Kidney (tissue), 13 donors: ENCODE measurements at regions not wholly inside any gene's neighbourhood (a gene's known extent, or its start where the extent isn't known, plus 50 kb on each side); places are given as distances from the start of the nearest gene placed in this dataset.
"Not testable (repeated sequence)": the region's sequence is repeated elsewhere in the genome, so short reads cannot be mapped to it uniquely, and the experiment has no call there.

Source experiments
- DNase-seq, 5 donors: peaks; one replicate each; pipeline ENCODE4 v3.0.0-alpha.2; 2013 to 2020
- FAIRE-seq: peaks from 2 replicates; lab custom pipeline; 2012; peaks lifted over from hg19 to GRCh38; lab: Jason Lieb, UNC
- H3K27ac ChIP-seq, 2 donors: one replicate each; pipeline ENCODE4 v1.7.0; 2013; ENCODE audit warnings: low read depth in 2 of 2, low read length in 2 of 2, inconsistent platforms in 1 of 2
- H3K27me3 ChIP-seq: one replicate; pipeline ENCODE4 v1.7.1; 2013; ENCODE audit warnings: low read length, inconsistent platforms; ENCODE audit not compliant: control insufficient read depth, insufficient read depth
- H3K36me3 ChIP-seq, 3 donors: one replicate each; pipeline versions ENCODE4 v1.7.0 to v1.7.1; 2013; ENCODE audit warnings: low read length in 3 of 3, control low read depth in 1 of 3, inconsistent platforms in 1 of 3; ENCODE audit not compliant: insufficient read depth in 3 of 3, control insufficient read depth in 2 of 3
- H3K4me1 ChIP-seq, 3 donors: one replicate each; pipeline versions ENCODE4 v1.7.0 to v1.7.1; 2013; ENCODE audit warnings: low read length in 3 of 3, inconsistent platforms in 1 of 3, low read depth in 1 of 3; ENCODE audit not compliant: control insufficient read depth in 2 of 3, insufficient read depth in 2 of 3
- H3K4me3 ChIP-seq, 3 donors: one replicate each; pipeline versions ENCODE4 v1.7.0 to v1.8.1; 2013; ENCODE audit warnings: low read length in 3 of 3, control low read depth in 1 of 3, inconsistent platforms in 1 of 3
- H3K9ac ChIP-seq, 3 donors: one replicate each; pipeline versions ENCODE4 v1.7.0 to v1.7.1; 2013; ENCODE audit warnings: low read length in 3 of 3, control low read depth in 1 of 3, inconsistent platforms in 1 of 3
- H3K9me3 ChIP-seq, 3 donors: one replicate each; pipeline versions ENCODE4 v1.7.0 to v1.7.1; 2013; ENCODE audit warnings: low read length in 3 of 3, control low read depth in 1 of 3, inconsistent platforms in 1 of 3; ENCODE audit not compliant: control insufficient read depth in 2 of 3, insufficient read depth in 1 of 3
- intact Hi-C: fragments of 100-400 bp; cut with DNase I; formaldehyde crosslinking; loops from one replicate; pipeline ENCODE4 v1.11.1; 2022
- TF ChIP-seq, protein P1 (sequence below): IDR thresholded peaks from 3 replicates; pipeline ENCODE4 v1.5.1; 2012; ENCODE audit warnings: mild to moderate bottlenecking, moderate library complexity, borderline replicate concordance; ENCODE audit not compliant: insufficient read depth; ENCODE audit errors: extremely low read depth
- donor health status: control.
- donor health status: control.
- donor health status: control.
- donor health status: control.
- donor health status: control.
- donor health status: DM: yes; HTN: yes; CAD: no.
- donor health status: Normal renal cell carcinoma (clear cell type).

- intact Hi-C loops = no loop called here
- no peak for FAIRE-seq
- Histone ChIP-seq H3K4me3 (no peak overlapping the region), H3K27ac (no peak overlapping the region), H3K9ac (no peak overlapping the region), H3K27me3 (no peaks in the 10 kb centered on the region), H3K36me3 (no peaks in the 10 kb centered on the region), H3K4me1 (peaks cover 0 to 2% (median 0%) of the 10 kb centered on the region in 3 donors), H3K9me3 (no peaks in the 10 kb centered on the region)
- DNase-seq = no peak
- TF ChIP-seq, protein P1, sequence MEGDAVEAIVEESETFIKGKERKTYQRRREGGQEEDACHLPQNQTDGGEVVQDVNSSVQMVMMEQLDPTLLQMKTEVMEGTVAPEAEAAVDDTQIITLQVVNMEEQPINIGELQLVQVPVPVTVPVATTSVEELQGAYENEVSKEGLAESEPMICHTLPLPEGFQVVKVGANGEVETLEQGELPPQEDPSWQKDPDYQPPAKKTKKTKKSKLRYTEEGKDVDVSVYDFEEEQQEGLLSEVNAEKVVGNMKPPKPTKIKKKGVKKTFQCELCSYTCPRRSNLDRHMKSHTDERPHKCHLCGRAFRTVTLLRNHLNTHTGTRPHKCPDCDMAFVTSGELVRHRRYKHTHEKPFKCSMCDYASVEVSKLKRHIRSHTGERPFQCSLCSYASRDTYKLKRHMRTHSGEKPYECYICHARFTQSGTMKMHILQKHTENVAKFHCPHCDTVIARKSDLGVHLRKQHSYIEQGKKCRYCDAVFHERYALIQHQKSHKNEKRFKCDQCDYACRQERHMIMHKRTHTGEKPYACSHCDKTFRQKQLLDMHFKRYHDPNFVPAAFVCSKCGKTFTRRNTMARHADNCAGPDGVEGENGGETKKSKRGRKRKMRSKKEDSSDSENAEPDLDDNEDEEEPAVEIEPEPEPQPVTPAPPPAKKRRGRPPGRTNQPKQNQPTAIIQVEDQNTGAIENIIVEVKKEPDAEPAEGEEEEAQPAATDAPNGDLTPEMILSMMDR = no peak
Measured at GRCh38 chr13:79621902-79622301, 140.9 kb downstream of the NDFIP2 start.

DNA sequence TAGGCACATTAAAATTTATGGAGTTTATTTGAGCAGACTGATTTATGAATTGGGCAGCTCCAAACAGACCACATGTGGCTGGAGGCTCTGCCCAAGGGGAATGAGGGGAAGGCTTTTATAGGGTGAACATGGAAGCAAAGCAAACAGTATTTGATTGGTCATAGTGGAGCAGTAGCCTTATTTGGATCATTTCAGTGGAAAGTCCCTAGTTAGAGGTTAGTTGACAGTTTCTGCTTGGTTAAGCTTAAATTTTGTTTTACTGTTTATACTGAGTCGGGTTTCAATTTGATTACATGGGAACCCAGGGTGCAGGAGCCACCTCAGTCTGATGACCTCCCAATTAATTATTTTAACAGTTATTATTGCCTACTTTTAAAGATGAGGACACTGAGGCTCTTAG, 140.5 kb downstream of the NDFIP2 start:
- DNase-seq (no peak), FAIRE-seq (no peak)
- H3K4me1 ChIP-seq = peaks cover 0 to 2% (median 0%) of the 10 kb centered on the region in 3 donors
- no peak overlapping the region for H3K4me3 ChIP-seq
- H3K27me3 ChIP-seq = no peaks in the 10 kb centered on the region
- no peaks in the 10 kb centered on the region for H3K36me3 ChIP-seq
- intact Hi-C loops = no loop called here
- TF ChIP-seq, protein P1 = no peak
- no peaks in the 10 kb centered on the region for H3K9me3 ChIP-seq
- H3K9ac ChIP-seq = no peak overlapping the region
- H3K27ac ChIP-seq = no peak overlapping the region

- Histone ChIP-seq H3K9me3 (no peaks in the 10 kb centered on the region), H3K36me3 (no peaks in the 10 kb centered on the region), H3K4me3 (no peak overlapping the region), H3K27me3 (no peaks in the 10 kb centered on the region), H3K4me1 (no peaks in the 10 kb centered on the region), H3K27ac (no peak overlapping the region), H3K9ac (no peak overlapping the region)
- FAIRE-seq (no peak), DNase-seq (no peak)
- TF ChIP-seq, protein P1 = no peak
- intact Hi-C loops = no loop called here
Measured at GRCh38 chr13:79614250-79614918, 133.4 kb downstream of the NDFIP2 start.

DNA sequence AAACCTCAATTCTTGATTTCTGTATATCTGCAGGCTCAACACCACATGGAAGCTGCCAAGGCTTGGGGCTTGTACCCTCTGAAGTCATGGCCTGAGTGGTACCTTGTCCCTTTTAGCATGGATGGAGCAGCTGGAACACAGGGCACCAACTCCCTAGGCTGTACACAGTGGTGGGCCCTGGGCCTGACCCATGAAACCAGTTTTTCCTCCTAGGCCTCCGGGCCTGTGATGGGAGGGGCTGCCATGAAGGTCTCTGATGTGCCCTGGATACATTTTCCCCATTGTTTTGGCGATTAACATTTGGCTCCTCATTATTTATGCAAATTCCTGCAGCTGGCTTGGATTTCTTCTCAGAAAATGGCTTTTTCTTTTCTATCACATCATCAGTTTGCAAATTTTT, 131.6 kb downstream of the NDFIP2 start:
- no peak overlapping the region for H3K9ac ChIP-seq
- H3K4me3 ChIP-seq = no peak overlapping the region
- peaks cover 0 to 3% (median 0%) of the 10 kb centered on the region in 3 donors for H3K9me3 ChIP-seq
- intact Hi-C loops = no loop called here
- H3K27ac ChIP-seq = no peak overlapping the region
- no peaks in the 10 kb centered on the region for H3K36me3 ChIP-seq
- no peak for FAIRE-seq
- no peak for DNase-seq
- H3K27me3 ChIP-seq = no peaks in the 10 kb centered on the region
- TF ChIP-seq, protein P1 = no peak
- no peaks in the 10 kb centered on the region for H3K4me1 ChIP-seq

- not testable (repeated sequence) for FAIRE-seq, H3K27ac ChIP-seq
Measured at GRCh38 chr13:79607895-79608294, 126.9 kb downstream of the NDFIP2 start.

More at GRCh38 chr13:79607895-79608294, 126.9 kb downstream of the NDFIP2 start:
- H3K4me3 ChIP-seq, H3K36me3 ChIP-seq, DNase-seq, H3K9ac ChIP-seq, H3K9me3 ChIP-seq, H3K27me3 ChIP-seq, H3K4me1 ChIP-seq, intact Hi-C loops: not testable (repeated sequence)
